Skeletal muscle tissue (tissue), 3 donors: ENCODE measurements at regions not wholly inside any gene's neighbourhood (a gene's known extent, or its start where the extent isn't known, plus 50 kb on each side); places are given as distances from the start of the nearest gene placed in this dataset.

Experiments used
- H3K27ac ChIP-seq: one replicate; pipeline ENCODE4 v1.7.0; 2013; ENCODE audit warnings: mild to moderate bottlenecking, low read depth, low read length, inconsistent platforms
- H3K27me3 ChIP-seq, 3 donors: one replicate each; pipeline ENCODE4 v1.7.0; 2013; ENCODE audit warnings: low read length in 3 of 3; ENCODE audit not compliant: control insufficient read depth in 3 of 3, insufficient read depth in 3 of 3
- H3K36me3 ChIP-seq, 3 donors: one replicate each; pipeline ENCODE4 v1.7.0; 2013; ENCODE audit warnings: low read length in 3 of 3; ENCODE audit not compliant: control insufficient read depth in 3 of 3, insufficient read depth in 3 of 3
- H3K4me1 ChIP-seq, 3 donors: one replicate each; pipeline ENCODE4 v1.7.0; 2013; ENCODE audit warnings: low read length in 3 of 3, mild to moderate bottlenecking in 3 of 3; ENCODE audit not compliant: control insufficient read depth in 3 of 3, insufficient read depth in 3 of 3
- H3K4me3 ChIP-seq, 3 donors: one replicate each; pipeline ENCODE4 v1.7.0; 2013; ENCODE audit warnings: low read length in 3 of 3
- H3K9ac ChIP-seq, 3 donors: one replicate each; pipeline ENCODE4 v1.7.0; 2013; ENCODE audit warnings: low read length in 3 of 3, mild to moderate bottlenecking in 3 of 3, moderate library complexity in 2 of 3, low read depth in 1 of 3
- H3K9me3 ChIP-seq, 3 donors: one replicate each; pipeline ENCODE4 v1.7.0; 2013; ENCODE audit warnings: low read length in 3 of 3; ENCODE audit not compliant: control insufficient read depth in 3 of 3
- donor health status: Osteomylitis.

DNA sequence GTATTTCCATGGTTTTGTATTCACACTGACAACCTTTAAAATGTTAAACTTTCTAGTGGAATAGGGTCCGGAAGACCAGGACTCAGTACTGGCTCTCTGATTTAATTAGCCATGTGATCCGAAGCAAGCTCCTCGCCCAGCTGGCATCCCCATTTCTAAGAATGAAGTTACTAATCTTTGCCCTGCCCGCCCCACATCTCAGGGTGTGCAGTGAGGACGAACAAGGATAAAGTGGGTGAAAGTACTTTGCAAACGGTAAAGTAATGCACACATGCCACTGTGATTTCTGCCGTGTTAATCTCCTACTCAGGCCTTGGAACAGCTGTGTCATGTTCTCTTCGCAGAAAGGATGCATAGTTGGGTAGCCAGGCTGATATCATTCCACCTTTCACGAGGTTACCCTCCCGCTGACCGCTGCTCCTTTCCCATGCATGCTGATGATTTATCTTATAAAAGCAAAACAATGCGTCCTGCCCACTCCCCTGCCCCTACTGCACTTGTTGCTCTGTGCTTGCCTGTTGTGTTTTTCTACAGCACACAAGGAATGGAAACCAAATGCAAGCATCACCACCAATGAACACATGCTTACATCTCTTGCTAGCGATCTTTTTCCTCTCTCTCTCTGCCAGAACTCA lies 539.0 kb downstream of the EFNB2 start:
- no peaks in the 10 kb centered on the region for H3K36me3 ChIP-seq
- H3K4me3 ChIP-seq: no peak overlapping the region
- H3K27ac ChIP-seq: no peak overlapping the region
- H3K27me3 ChIP-seq: peaks cover 0 to 5% (median 0%) of the 10 kb centered on the region in 3 donors
- H3K4me1 ChIP-seq: no peaks in the 10 kb centered on the region
- H3K9ac ChIP-seq: no peak overlapping the region
- no peaks in the 10 kb centered on the region for H3K9me3 ChIP-seq

- no peak overlapping the region for H3K27ac ChIP-seq
- no peak overlapping the region for H3K4me3 ChIP-seq
- no peaks in the 10 kb centered on the region for H3K9me3 ChIP-seq
- H3K36me3 ChIP-seq: no peaks in the 10 kb centered on the region
- peaks cover 0 to 5% (median 0%) of the 10 kb centered on the region in 3 donors for H3K27me3 ChIP-seq
- no peaks in the 10 kb centered on the region for H3K4me1 ChIP-seq
- no peak overlapping the region for H3K9ac ChIP-seq
Measured at GRCh38 chr13:105994340-105994739, 541.1 kb downstream of the EFNB2 start.

GRCh38 chr13:105991622-105992277 lies 543.7 kb downstream of the EFNB2 start:
- H3K9ac ChIP-seq: no peak overlapping the region
- no peak overlapping the region for H3K4me3 ChIP-seq
- H3K27ac ChIP-seq: no peak overlapping the region
- peaks cover 0 to 3% (median 0%) of the 10 kb centered on the region in 3 donors for H3K27me3 ChIP-seq
- H3K9me3 ChIP-seq: no peaks in the 10 kb centered on the region
- H3K36me3 ChIP-seq: no peaks in the 10 kb centered on the region
- H3K4me1 ChIP-seq: no peaks in the 10 kb centered on the region

- H3K27me3 ChIP-seq: peaks cover 0 to 3% (median 0%) of the 10 kb centered on the region in 3 donors
- no peak overlapping the region for H3K9ac ChIP-seq
- no peaks in the 10 kb centered on the region for H3K9me3 ChIP-seq
- H3K36me3 ChIP-seq: no peaks in the 10 kb centered on the region
- H3K27ac ChIP-seq: no peak overlapping the region
- no peaks in the 10 kb centered on the region for H3K4me1 ChIP-seq
- no peak overlapping the region for H3K4me3 ChIP-seq
Measured at GRCh38 chr13:105991131-105991530, 544.3 kb downstream of the EFNB2 start.

DNA sequence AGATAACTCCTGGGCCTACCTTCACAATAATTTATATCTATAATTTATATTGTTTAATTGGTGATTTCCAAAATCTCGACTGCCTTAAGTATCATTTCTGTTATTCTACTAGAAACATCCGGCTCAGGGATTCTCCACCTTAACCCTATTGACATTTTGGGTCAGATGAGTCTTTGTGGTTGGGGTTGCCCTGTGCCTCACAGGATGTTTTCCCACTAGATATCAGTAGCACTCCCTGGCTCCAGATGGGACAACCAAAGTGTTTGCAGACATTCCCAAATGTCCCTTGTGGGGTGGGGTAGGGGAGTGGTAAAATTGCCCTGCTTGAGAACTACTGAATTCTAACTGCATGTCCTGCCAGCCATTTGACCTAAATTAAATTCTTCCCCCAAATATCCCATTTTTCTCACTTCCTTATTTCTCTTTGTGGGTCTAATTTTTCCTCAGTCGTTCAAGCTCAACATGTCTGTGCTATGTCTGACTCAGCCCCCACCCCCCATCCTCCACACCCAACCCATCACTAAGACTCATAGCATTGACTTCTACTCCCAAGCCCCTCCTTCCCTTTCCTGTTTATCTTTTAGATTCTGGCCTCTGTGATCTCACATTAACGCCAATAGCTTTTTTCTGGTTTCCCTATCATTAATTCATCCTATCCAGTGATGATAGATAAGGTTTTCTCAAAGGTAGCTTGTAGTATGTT lies 545.1 kb downstream of the EFNB2 start:
- Histone ChIP-seq H3K9me3 (no peaks in the 10 kb centered on the region), H3K36me3 (no peaks in the 10 kb centered on the region), H3K27ac (no peak overlapping the region), H3K4me1 (no peaks in the 10 kb centered on the region), H3K4me3 (no peak overlapping the region), H3K9ac (no peak overlapping the region), H3K27me3 (peaks cover 0 to 3% (median 0%) of the 10 kb centered on the region in 3 donors)

DNA sequence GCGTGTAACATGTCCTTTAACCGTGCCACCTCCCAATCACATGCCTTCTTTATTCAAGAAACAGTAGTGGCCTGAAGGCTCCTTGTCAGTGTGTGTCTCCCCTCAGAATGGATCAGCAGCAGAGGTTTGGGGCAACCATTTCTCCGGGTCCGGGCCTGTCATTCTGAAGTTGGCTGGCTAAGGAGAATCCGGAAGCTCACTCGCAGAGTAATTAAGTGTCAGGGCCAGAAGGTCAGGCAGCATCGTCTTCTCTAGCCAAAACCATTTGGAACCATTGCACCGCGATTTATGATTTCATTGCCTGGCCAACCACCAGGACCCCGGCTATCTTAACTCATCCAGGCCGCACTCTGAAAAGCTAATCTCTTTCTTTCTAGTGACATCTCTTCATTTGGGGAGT lies 550.8 kb downstream of the EFNB2 start:
- Histone ChIP-seq H3K9ac (no peak overlapping the region), H3K4me3 (no peak overlapping the region), H3K9me3 (no peaks in the 10 kb centered on the region), H3K36me3 (no peaks in the 10 kb centered on the region), H3K27me3 (no peaks in the 10 kb centered on the region), H3K4me1 (no peaks in the 10 kb centered on the region), H3K27ac (no peak overlapping the region)

- Histone ChIP-seq H3K9me3 (no peaks in the 10 kb centered on the region), H3K4me3 (no peak overlapping the region), H3K4me1 (no peaks in the 10 kb centered on the region), H3K9ac (no peak overlapping the region), H3K27me3 (no peaks in the 10 kb centered on the region), H3K36me3 (no peaks in the 10 kb centered on the region), H3K27ac (no peak overlapping the region)
Measured at GRCh38 chr13:105984236-105984635, 551.2 kb downstream of the EFNB2 start.

DNA sequence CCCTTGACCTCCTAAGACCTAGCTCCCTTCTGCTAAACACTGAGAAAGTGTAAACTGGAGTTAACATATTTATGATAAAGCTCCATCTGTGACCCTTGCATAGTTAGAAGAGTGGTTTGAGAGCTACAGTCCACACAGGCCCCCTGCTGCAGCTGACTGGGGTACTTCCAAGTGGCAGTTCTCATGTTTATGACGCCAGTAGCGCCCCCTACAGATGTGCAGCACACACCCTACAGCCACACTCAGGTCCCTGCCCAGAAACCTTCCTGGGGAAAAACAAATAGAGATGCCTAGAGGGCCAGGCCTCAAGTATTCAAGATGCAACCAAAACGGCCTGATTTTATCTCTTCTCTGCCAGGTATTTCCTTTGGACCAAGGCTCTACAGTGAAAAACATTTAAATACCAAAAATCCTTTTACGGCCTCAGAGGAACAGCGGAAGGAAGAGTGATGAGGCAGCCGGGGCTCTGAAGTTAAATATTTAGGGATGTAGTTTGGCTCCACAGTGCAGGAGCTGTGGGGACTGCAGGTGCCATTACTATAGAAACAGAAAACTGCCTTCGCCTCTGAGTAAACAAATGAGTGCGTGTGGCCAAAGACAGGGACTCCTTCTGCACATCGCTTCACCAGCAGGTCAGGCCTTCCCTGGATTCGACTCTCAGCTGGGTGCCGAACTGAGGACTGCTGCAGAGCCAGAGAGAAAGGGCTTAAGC lies 553.1 kb downstream of the EFNB2 start:
- Histone ChIP-seq H3K4me3 (no peak overlapping the region), H3K9ac (no peak overlapping the region), H3K27ac (no peak overlapping the region), H3K9me3 (no peaks in the 10 kb centered on the region), H3K4me1 (no peaks in the 10 kb centered on the region), H3K36me3 (no peaks in the 10 kb centered on the region), H3K27me3 (no peaks in the 10 kb centered on the region)

DNA sequence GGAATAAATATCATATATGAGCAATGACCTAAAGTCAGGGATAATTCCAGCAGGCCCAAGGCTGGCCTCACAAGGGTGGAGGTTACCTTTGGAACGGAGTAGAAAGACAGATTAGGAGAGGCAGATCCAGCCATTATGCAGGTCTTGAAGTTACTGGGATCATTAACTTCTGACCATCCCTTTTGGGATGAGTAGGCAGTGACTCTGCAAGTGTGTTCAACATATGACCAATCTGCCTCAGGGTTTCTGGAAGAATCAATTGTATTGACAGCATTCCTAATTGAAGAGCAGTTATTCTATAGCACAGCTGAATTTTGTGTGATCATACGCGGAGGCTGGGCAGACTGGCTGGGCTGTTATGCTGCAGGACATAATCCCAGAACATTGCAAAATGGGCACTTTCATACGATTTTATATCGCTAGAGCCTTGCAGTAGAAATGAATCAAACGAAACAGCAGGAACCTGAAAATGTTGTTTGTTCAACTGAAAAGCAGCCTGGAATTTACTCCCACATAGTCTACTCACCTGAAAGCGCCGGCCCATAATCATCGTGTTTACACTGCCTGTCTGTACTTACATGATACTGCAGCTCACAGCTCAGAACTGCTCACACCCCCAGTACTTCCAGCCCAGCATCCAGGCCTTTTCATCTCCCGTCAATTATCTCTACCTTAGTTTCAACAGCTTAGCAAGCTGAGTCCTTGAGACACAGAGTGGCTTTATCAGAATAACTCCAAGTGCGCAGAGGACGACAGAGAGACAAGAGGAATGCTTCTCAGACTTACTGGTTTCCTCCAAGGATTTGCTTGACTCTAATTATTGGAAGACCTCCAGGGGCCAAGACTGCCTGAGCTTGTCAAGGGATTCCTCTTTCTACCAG lies 556.1 kb downstream of the EFNB2 start:
- Histone ChIP-seq H3K36me3 (no peaks in the 10 kb centered on the region), H3K4me3 (no peak overlapping the region), H3K9me3 (no peaks in the 10 kb centered on the region), H3K9ac (no peak overlapping the region), H3K27ac (no peak overlapping the region), H3K4me1 (no peaks in the 10 kb centered on the region), H3K27me3 (no peaks in the 10 kb centered on the region)
